ENCODE measurements at regions not wholly inside any gene's neighbourhood (a gene's known extent, or its start where the extent isn't known, plus 50 kb on each side); places are given as distances from the start of the nearest gene placed in this dataset.

GRCh38 chr1:14535619-14536355 is 62.7 kb upstream of the KAZN start:
- Histone ChIP-seq H3K4me1 (ENCODE audit: control insufficient read depth, low read length) (peaks cover 9% of the 10 kb centered on the region), H3K27me3 (ENCODE audit: control insufficient read depth, low read length) (peaks cover 7% of the 10 kb centered on the region; the same call in 1 of the 2 replicates), H3K79me2 (ENCODE audit: control insufficient read depth, low read length) (no peaks in the 10 kb centered on the region), H3K4me3 (ENCODE audit: low read length) (no peak overlapping the region), H3F3A (ENCODE audit: control insufficient read depth, insufficient read depth) (no peaks in the 10 kb centered on the region), H3K27ac (ENCODE audit: low read depth, low read length) (no peak overlapping the region), H3K9me3 (ENCODE audit: control insufficient read depth, insufficient read depth, low read length) (no peaks in the 10 kb centered on the region), H3K4me2 (ENCODE audit: low read length) (no peak overlapping the region), H4K20me1 (ENCODE audit: control insufficient read depth, insufficient read depth, low read depth, low read length) (no peaks in the 10 kb centered on the region), H3K9me2 (replicated peaks; ENCODE audit: control insufficient read depth, low read length) (no peaks in the 10 kb centered on the region), H3K36me3 (ENCODE audit: control insufficient read depth, low read length) (no peaks in the 10 kb centered on the region)
- TF ChIP-seq CTCF (IDR thresholded peaks at IDR 0.05; ENCODE audit: low read depth, low read length, poor library complexity, severe bottlenecking) = no peak
- no peak for TF ChIP-seq EZH2phosphoT487 (IDR thresholded peaks at IDR 0.05; ENCODE audit: borderline replicate concordance, low read length)

- H3K9me2 ChIP-seq (replicated peaks; ENCODE audit: control insufficient read depth, low read length) = no peaks in the 10 kb centered on the region
- no peaks in the 10 kb centered on the region for H4K20me1 ChIP-seq (ENCODE audit: control insufficient read depth, insufficient read depth, low read depth, low read length)
- H3K79me2 ChIP-seq (ENCODE audit: control insufficient read depth, low read length) = no peaks in the 10 kb centered on the region
- H3K4me2 ChIP-seq (ENCODE audit: low read length) = no peak overlapping the region
- peaks cover 10% of the 10 kb centered on the region for H3K27me3 ChIP-seq (ENCODE audit: control insufficient read depth, low read length)
- peaks cover 9% of the 10 kb centered on the region for H3K4me1 ChIP-seq (ENCODE audit: control insufficient read depth, low read length)
- H3K9me3 ChIP-seq (ENCODE audit: control insufficient read depth, insufficient read depth, low read length) = no peaks in the 10 kb centered on the region
- no peak for TF ChIP-seq EZH2phosphoT487 (IDR thresholded peaks at IDR 0.05; ENCODE audit: borderline replicate concordance, low read length)
- no peak for TF ChIP-seq CTCF (IDR thresholded peaks at IDR 0.05; ENCODE audit: low read depth, low read length, poor library complexity, severe bottlenecking)
- H3K4me3 ChIP-seq (ENCODE audit: low read length) = no peak overlapping the region
- no peaks in the 10 kb centered on the region for H3K36me3 ChIP-seq (ENCODE audit: control insufficient read depth, low read length)
- H3F3A ChIP-seq (ENCODE audit: control insufficient read depth, insufficient read depth) = no peaks in the 10 kb centered on the region
- H3K27ac ChIP-seq (ENCODE audit: low read depth, low read length) = no peak overlapping the region
These were observed 60.1 kb upstream of the KAZN start for GRCh38 chr1:14538335-14538734.

GRCh38 chr1:14539309-14539708 is 59.2 kb upstream of the KAZN start:
- Histone ChIP-seq H3K79me2 (ENCODE audit: control insufficient read depth, low read length) (no peaks in the 10 kb centered on the region), H3K9me3 (ENCODE audit: control insufficient read depth, insufficient read depth, low read length) (no peaks in the 10 kb centered on the region), H3K4me2 (ENCODE audit: low read length) (no peak overlapping the region), H3K27ac (ENCODE audit: low read depth, low read length) (no peak overlapping the region), H3K4me3 (ENCODE audit: low read length) (no peak overlapping the region), H3K27me3 (ENCODE audit: control insufficient read depth, low read length) (peaks cover 13% of the 10 kb centered on the region), H3K4me1 (ENCODE audit: control insufficient read depth, low read length) (peaks cover 9% of the 10 kb centered on the region), H3K9me2 (replicated peaks; ENCODE audit: control insufficient read depth, low read length) (no peaks in the 10 kb centered on the region), H4K20me1 (ENCODE audit: control insufficient read depth, insufficient read depth, low read depth, low read length) (no peaks in the 10 kb centered on the region), H3K36me3 (ENCODE audit: control insufficient read depth, low read length) (no peaks in the 10 kb centered on the region), H3F3A (ENCODE audit: control insufficient read depth, insufficient read depth) (no peaks in the 10 kb centered on the region)
- TF ChIP-seq CTCF (IDR thresholded peaks at IDR 0.05; ENCODE audit: low read depth, low read length, poor library complexity, severe bottlenecking) = no peak
- TF ChIP-seq EZH2phosphoT487 (IDR thresholded peaks at IDR 0.05; ENCODE audit: borderline replicate concordance, low read length) = no peak

All from DOHH2 (cell line).